ENCODE measurements at regions not wholly inside any gene's neighbourhood (a gene's known extent, or its start where the extent isn't known, plus 50 kb on each side); places are given as distances from the start of the nearest gene placed in this dataset.

GRCh38 chr6:143594647-143595046 lies 83.1 kb upstream of the PHACTR2 start:
- peak; percentile 85 for DNase-seq (ENCODE audit: low read depth)

GRCh38 chr6:143592335-143592734 lies 80.8 kb upstream of the FUCA2 start:
- DNase-seq (ENCODE audit: low read depth): no peak

GRCh38 chr6:143591441-143591840 lies 79.9 kb upstream of the FUCA2 start:
- DNase-seq (ENCODE audit: low read depth): no peak

- no peak for DNase-seq (ENCODE audit: low read depth)
Measured at GRCh38 chr6:143589162-143589561, 77.6 kb upstream of the FUCA2 start.

- DNase-seq (ENCODE audit: low read depth): no peak
Measured at GRCh38 chr6:143586557-143586956, 75.0 kb upstream of the FUCA2 start.

GRCh38 chr6:143585716-143586115 lies 74.2 kb upstream of the FUCA2 start:
- DNase-seq (ENCODE audit: low read depth): no peak

GRCh38 chr6:143585241-143585640 lies 73.7 kb upstream of the FUCA2 start:
- DNase-seq (ENCODE audit: low read depth): no peak

- DNase-seq (ENCODE audit: low read depth): peak; percentile 77
Measured at GRCh38 chr6:143583542-143584327, 72.2 kb upstream of the FUCA2 start.

- peak; percentile 81 for DNase-seq (ENCODE audit: low read depth)
Measured at GRCh38 chr6:143581835-143582480, 70.4 kb upstream of the FUCA2 start.

GRCh38 chr6:143579703-143580102 lies 68.2 kb upstream of the FUCA2 start:
- DNase-seq (ENCODE audit: low read depth): peak; percentile 93

GRCh38 chr6:143578054-143578453 lies 66.5 kb upstream of the FUCA2 start:
- no peak for DNase-seq (ENCODE audit: low read depth)

- no peak for DNase-seq (ENCODE audit: low read depth)
Measured at GRCh38 chr6:143575901-143576426, 64.4 kb upstream of the FUCA2 start.

- peak; percentile 83 for DNase-seq (ENCODE audit: low read depth)
Measured at GRCh38 chr6:143575440-143575839, 63.9 kb upstream of the FUCA2 start.

- no peak for DNase-seq (ENCODE audit: low read depth)
Measured at GRCh38 chr6:143570147-143570853, 58.8 kb upstream of the FUCA2 start.

GRCh38 chr6:143569040-143569439 lies 57.5 kb upstream of the FUCA2 start:
- peak; percentile 29 for DNase-seq (ENCODE audit: low read depth)

- no peak for DNase-seq (ENCODE audit: low read depth)
Measured at GRCh38 chr6:143564484-143565017, 53.0 kb upstream of the FUCA2 start.

- no peak for DNase-seq (ENCODE audit: low read depth)
Measured at GRCh38 chr6:143562143-143562542, 50.6 kb upstream of the FUCA2 start.
